ENCODE measurements at regions not wholly inside any gene's neighbourhood (a gene's known extent, or its start where the extent isn't known, plus 50 kb on each side); places are given as distances from the start of the nearest gene placed in this dataset.

DNA sequence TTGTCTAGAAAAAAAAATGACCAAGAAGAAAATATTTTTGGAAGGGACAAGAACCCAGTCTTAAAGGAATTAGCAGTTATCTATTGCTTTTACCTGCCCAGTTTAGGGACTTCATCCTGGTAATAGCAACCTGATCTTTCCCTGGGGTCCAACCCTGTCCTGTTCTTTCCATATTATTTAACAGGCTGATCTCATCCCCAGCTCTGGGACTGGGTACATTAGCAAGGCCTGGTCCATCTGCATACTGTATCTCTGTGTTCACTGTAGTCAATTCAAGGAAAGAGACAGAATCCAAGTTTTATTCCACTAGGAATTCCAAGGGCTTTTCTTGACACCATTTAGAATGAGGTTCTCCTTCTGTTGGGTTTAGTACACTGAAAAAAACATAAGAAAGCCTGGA is 191.7 kb upstream of the GADL1 start:
- TF ChIP-seq, protein P1, sequence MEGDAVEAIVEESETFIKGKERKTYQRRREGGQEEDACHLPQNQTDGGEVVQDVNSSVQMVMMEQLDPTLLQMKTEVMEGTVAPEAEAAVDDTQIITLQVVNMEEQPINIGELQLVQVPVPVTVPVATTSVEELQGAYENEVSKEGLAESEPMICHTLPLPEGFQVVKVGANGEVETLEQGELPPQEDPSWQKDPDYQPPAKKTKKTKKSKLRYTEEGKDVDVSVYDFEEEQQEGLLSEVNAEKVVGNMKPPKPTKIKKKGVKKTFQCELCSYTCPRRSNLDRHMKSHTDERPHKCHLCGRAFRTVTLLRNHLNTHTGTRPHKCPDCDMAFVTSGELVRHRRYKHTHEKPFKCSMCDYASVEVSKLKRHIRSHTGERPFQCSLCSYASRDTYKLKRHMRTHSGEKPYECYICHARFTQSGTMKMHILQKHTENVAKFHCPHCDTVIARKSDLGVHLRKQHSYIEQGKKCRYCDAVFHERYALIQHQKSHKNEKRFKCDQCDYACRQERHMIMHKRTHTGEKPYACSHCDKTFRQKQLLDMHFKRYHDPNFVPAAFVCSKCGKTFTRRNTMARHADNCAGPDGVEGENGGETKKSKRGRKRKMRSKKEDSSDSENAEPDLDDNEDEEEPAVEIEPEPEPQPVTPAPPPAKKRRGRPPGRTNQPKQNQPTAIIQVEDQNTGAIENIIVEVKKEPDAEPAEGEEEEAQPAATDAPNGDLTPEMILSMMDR (IDR thresholded peaks at IDR 0.05): no peak
- Histone ChIP-seq H3K27ac (no peak overlapping the region), H3K27me3 (no peaks in the 10 kb centered on the region), H3K9me3 (no peaks in the 10 kb centered on the region), H3K36me3 (no peaks in the 10 kb centered on the region), H3K4me1 (no peaks in the 10 kb centered on the region), H3K4me3 (no peak overlapping the region)
- intact Hi-C loops (cut with DNase I; ENCODE audit: low total_unique reads): no loop called here
- DNase-seq: no peak

DNA sequence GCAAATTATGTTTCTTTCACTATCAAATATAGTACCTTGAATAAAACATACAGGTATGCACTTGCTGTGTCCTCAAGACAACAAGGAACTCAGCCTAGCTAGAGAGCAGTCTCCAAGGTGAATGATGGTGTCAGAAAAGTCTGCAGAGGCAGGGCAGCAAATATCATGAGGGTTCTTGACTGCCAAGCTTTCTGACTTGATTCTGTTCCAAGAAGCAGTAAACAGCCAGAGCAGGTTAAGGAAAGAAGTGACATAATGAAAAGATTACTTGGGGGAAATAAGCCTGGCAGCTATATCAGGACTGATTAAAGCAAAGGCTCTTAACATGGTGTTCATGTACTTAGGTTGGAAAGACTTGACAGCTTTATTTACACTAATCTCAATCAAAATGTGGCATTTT is 192.2 kb upstream of the GADL1 start:
- Histone ChIP-seq H3K9me3 (no peaks in the 10 kb centered on the region), H3K4me3 (no peak overlapping the region), H3K36me3 (no peaks in the 10 kb centered on the region), H3K27ac (no peak overlapping the region), H3K27me3 (no peaks in the 10 kb centered on the region), H3K4me1 (no peaks in the 10 kb centered on the region)
- TF ChIP-seq, protein P1 (IDR thresholded peaks at IDR 0.05): no peak
- intact Hi-C loops (cut with DNase I; ENCODE audit: low total_unique reads): no loop called here
- DNase-seq: no peak

DNA sequence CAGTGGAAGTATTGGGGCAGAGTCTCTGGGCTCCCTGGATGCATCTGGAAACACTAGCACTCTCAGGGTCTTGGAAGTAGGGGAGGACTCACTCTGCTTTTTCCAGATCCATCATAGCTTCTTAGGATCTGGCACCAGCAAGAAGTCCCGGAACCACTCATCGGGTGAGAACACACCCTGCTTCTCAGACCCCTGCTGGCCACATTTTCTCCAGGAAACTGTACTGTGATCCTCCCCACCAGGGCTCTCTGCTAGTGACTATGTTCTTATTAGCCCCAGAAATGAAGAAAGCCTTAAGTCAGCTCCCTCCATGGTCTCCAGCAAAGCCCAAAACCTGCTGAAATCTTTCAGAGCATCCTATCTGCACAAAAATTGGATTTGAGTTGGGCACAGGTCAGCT is 197.3 kb upstream of the GADL1 start:
- intact Hi-C loops (cut with DNase I; ENCODE audit: low total_unique reads): no loop called here
- H3K27me3 ChIP-seq: no peaks in the 10 kb centered on the region
- peaks cover 0 to 8% (median 0%) of the 10 kb centered on the region in 4 donors for H3K4me1 ChIP-seq
- no peaks in the 10 kb centered on the region for H3K9me3 ChIP-seq
- TF ChIP-seq, protein P1 (IDR thresholded peaks at IDR 0.05): no peak
- no peaks in the 10 kb centered on the region for H3K36me3 ChIP-seq
- DNase-seq: no peak
- no peak overlapping the region for H3K27ac ChIP-seq
- no peak overlapping the region for H3K4me3 ChIP-seq

DNA sequence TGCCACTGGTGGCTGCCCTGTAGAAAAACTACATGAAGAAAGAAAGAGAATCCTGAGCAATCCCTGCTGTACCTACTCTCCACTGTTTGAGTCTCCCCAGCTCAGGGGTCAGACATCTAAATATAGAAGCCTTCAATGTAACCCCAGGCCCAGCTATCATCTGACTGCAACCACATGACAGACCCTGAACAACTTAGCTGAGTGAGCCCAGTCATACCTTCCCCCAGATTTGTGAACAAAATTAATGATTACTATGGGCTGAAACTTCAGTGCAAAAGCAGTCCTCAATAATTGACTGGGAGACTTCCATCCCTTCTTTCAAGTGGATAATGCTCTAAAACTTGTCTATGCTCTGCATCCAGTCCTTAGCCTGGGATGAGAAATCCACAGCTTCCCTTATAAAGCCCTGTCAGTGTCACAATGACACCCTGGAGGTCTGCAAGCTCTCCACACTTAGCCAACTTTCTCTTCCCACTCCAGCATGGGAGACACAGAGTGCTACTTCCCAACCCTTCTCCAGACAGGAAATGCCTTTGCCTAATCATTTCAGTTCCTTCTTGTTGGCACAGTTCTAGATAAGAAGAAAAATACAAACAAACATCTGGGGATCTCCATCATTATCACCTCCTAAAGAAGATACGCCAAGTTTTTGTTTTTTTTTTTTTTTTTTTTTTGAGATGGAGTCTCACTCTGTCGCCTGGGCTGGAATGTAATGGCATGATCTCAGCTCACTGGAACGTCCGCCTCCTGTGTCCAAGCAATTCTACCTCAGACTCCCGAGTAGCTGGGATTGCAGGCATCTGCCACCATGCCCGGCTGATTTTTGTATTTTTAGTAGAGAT is 198.5 kb upstream of the GADL1 start:
- no peak overlapping the region for H3K4me3 ChIP-seq
- H3K27ac ChIP-seq: no peak overlapping the region
- no peaks in the 10 kb centered on the region for H3K36me3 ChIP-seq
- no peaks in the 10 kb centered on the region for H3K9me3 ChIP-seq
- intact Hi-C loops (cut with DNase I; ENCODE audit: low total_unique reads): no loop called here
- H3K27me3 ChIP-seq: no peaks in the 10 kb centered on the region
- TF ChIP-seq, protein P1 (IDR thresholded peaks at IDR 0.05): no peak
- peaks cover 0 to 8% (median 0%) of the 10 kb centered on the region in 4 donors for H3K4me1 ChIP-seq
- peak in 1 of 2 donors; percentile 26 for DNase-seq

DNA sequence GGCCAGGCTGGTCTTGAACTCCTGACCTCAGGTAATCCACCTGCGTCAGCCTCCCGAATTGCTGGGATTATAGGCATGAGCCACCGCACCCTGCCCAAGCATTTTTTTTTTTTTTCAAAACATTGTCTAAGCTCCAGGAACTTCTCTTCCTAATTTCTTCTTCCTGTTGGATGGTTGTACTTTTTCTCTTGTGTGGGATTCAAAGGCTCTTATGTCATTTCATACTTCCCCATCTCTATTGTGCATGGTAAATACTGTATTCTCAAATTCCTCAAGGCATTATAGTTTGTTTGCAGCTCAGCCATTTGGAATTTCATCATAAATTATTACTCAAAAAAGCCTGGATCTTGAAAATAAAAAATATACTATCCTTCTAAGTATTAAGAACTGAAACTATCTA is 199.1 kb upstream of the GADL1 start:
- Histone ChIP-seq H3K27ac (no peak overlapping the region), H3K9me3 (no peaks in the 10 kb centered on the region), H3K4me1 (peaks cover 0 to 8% (median 0%) of the 10 kb centered on the region in 4 donors), H3K36me3 (no peaks in the 10 kb centered on the region), H3K4me3 (no peak overlapping the region), H3K27me3 (no peaks in the 10 kb centered on the region)
- DNase-seq: no peak
- intact Hi-C loops (cut with DNase I; ENCODE audit: low total_unique reads): no loop called here
- TF ChIP-seq, protein P1 (IDR thresholded peaks at IDR 0.05): no peak
